HG02763 (cell line): ENCODE measurements at regions not wholly inside any gene's neighbourhood (a gene's known extent, or its start where the extent isn't known, plus 50 kb on each side); places are given as distances from the start of the nearest gene placed in this dataset.

Experiments
- ATAC-seq: cut with Tn5 transposase; IDR thresholded peaks from one replicate; pipeline ENCODE4 v1.9.1; 2021; ENCODE audit warnings: mild to moderate bottlenecking, moderate library complexity; ENCODE audit not compliant: unreplicated experiment

DNA sequence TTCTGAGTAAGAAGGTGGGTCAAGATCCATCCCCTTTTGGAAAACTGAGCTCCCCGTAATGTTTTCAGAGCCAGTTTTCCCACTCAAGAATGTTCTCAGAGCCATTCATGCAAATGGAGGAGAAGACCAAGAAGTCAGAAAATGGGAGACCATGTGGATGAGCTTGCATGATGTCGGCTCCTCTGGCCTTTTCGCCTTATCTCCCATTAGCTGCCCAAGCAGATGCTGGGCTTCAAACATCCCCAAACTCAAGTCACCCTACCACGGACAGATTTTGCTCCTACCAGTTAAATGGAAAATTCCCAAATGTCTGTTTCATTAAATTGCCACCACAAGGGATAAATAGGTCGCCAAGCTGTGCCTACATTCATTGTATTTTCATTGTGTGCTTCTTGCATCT is 161.4 kb downstream of the ICE1 start:
- ATAC-seq: no peak

DNA sequence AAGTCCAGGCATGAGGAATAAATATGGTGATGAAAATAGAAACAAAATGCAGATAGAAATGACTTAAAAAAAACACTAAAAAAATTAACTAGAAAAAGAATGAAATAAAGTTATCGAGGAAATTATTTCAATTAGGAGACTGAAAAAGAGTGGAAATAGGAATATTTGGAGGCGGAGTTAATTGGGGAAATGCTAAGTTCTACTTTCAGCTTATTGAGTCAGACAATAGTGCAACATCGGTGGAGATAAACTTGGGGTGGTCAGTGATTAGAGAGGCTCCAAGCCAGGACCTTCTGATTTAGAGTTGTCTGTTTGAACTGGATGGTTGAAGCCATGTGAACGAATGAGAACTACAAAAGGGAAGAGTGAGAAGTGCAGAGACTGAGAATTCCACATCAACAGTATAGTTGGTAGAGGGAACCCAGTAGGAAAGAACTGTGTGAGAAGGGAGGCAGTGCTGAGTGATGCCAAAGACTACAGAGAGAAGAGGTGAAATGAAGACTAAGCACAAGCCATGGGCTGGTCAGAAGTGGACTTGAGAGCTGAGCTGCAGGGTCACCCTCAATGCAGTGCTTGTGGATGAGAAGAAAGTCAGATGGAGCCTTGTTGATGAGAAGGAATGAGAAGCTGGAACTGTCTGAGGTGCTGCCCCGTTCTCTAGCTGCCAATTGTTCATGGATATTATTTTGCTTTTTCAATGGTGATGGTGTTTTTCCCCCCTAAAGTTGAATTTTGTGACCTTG is 160.7 kb downstream of the ICE1 start:
- ATAC-seq: no peak

- ATAC-seq: no peak
Observed at GRCh38 chr5:5581080-5581479, 158.6 kb downstream of the ICE1 start.

- no peak for ATAC-seq
Observed at GRCh38 chr5:5576744-5577143, 154.3 kb downstream of the ICE1 start.

DNA sequence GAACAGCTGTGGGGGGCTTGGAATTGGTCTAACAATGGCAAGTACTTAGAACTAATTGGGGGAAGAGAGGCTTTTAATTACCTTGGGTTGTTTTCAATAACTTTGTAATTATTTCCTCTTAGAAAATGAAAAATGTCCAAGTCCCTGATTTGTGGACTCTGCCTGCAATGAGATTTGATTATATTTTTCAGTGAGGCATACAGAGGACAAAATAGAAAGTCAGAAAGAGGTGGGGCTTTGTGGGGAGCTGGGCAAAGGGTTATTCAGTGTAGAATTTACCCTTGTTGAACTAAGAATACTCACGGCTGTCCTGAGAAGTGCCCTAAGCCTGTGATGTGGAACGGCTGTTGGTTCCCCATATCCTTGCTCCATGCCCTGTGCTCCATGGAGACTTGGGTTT is 153.0 kb downstream of the ICE1 start:
- no peak for ATAC-seq

DNA sequence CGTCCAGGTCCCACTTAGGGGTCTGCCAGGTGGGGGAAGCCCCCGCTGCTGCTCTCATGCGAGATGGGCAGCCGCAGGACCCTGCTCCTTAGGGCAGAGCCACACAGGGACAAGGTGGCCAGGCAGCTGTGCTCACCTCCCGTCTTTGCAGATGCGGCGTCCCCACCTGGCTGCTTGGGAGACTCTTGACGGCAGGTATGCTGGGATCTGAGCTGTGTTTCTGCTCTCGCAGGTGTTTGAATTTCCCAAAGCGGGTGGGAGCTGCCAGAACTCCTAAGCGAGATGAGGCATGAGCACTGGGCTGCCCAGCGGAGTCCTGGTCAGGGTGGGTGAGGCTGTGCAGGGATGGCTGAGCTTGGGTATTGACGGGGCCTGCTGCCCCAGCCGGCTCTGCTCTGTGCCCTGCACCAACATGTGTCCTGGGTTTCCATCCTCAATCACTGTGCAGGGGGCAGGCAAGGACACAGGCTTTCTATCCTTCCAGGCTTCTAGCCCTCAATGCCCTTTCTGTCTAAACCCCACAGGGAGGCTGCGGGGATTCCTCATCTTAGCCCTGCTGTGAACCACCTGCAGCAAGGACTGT is 151.4 kb downstream of the ICE1 start:
- no peak for ATAC-seq

- no peak for ATAC-seq
Observed at GRCh38 chr5:5572976-5573797, 150.7 kb downstream of the ICE1 start.

- ATAC-seq: no peak
Observed at GRCh38 chr5:5572010-5572865, 149.8 kb downstream of the ICE1 start.

DNA sequence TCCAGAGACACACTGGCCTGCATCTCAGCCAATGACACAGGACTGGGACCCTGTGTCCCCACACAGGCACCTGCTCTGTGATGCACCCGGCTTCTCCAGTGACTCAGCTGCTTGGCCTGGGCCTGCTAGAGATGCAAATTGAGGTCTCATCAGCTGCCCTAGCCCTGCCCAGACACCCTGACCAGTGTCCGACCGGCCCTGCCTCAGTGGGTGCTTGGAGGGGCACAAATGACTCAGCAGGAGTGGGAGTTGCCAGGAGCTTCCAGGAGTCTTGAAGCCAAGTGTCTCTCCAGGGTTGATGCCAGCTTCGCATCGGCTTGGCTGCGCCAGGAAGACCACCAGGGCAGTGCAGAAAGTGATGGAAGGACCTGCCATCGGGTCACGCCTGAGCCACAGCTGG is 148.2 kb downstream of the ICE1 start:
- ATAC-seq: no peak

- ATAC-seq: no peak
Observed at GRCh38 chr5:5564898-5565297, 142.4 kb downstream of the ICE1 start.

DNA sequence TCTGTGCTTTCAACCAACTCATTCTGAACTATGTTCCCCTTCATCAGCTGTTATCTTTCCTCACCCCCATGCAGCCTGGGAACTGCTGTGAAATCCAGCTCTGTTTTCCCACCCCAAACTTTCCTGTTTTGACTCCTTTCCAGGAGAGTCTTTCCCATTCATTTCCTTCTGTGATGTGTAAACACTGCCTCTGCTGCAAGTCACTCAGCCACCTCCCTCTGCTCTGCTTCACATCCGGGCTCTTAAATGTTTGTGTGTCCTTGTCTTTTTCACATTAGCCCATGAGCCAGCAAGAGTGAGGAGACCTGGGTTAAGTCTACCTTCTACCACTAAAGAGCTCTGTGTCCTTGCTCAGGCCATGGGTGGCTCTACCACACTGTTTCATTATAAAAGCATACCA is 137.5 kb downstream of the ICE1 start:
- no peak for ATAC-seq

GRCh38 chr5:5558638-5559527 is 136.4 kb downstream of the ICE1 start:
- no peak for ATAC-seq

DNA sequence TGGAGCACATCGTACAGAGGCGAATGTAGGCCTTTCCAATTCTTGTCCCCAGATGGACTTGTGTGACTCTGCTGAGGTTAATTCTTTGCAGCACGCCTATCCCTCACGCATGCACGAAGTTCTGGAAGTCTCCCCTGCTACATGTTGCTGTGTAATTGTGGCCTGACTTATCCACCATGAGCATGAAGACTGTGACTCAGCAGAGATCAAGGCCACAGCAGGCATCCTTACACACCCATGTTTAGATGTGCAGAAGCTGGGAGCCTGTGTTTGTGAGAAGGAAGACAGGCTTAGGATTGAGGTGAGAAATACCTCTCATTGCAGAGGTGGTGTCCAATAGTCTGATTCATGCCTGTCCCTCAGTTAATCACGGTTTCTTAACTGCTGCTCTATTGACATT is 135.6 kb downstream of the ICE1 start:
- ATAC-seq: no peak

DNA sequence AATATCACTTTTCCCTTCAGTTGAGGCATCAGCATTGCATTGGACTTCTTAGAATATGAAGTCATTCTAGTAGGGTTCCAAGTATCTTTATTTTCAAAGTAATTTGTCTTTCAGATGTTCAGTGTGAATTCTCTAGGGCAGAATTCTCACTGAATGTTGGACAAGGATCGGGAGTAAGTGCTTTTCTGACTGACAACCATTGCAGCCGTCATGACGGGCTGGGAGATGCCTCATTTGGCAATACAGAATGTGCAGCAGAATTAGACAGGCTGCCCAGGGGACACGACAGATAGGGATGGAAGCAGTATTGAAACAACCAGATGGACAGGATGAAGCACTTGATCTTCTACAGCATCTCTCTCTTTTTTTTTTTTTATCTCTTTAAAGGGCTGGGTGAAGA is 129.0 kb downstream of the ICE1 start:
- ATAC-seq: no peak

DNA sequence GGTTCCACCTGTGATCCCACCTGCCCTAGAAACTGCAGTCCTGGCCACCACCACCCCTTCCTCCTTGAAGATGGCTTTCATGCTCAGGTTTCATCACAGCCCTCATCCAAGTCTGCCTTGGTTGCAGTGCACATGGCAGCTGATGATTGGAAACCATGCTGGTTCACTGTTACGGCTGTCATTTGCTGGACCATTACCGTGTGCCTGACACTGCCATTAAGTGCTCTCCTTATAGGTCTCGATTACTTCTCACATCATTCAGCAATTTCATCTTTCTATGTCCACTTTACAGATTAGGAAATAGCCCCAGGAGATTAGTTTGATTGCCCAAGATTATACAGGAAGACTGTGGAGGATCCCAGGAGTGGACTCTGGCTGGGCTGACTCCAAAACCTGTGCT is 123.9 kb downstream of the ICE1 start:
- no peak for ATAC-seq

GRCh38 chr5:5544094-5544663 is 121.7 kb downstream of the ICE1 start:
- ATAC-seq: no peak

DNA sequence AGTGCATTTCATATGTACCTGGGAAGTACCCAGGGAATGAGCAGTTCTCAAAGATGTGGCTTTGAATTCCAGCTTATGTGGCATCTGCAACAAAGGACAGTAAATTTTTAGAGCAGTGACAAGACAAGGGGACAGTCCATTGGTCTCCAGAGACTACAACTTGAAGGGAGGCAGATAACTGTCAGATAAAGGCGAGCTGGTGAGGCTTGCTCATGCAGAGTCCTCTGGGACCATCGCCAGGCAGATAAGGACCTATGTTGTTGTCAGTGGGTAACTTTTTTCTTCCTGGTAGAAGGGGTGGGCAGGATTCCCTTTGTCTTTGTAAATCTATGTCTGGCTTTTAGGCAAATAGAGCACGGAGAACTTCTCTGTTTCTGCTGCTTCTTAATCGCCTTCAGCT is 120.2 kb downstream of the ICE1 start:
- ATAC-seq: no peak

GRCh38 chr5:5540065-5540464 is 117.6 kb downstream of the ICE1 start:
- ATAC-seq: no peak
